ENCODE measurements at regions not wholly inside any gene's neighbourhood (a gene's known extent, or its start where the extent isn't known, plus 50 kb on each side); places are given as distances from the start of the nearest gene placed in this dataset.

DNA sequence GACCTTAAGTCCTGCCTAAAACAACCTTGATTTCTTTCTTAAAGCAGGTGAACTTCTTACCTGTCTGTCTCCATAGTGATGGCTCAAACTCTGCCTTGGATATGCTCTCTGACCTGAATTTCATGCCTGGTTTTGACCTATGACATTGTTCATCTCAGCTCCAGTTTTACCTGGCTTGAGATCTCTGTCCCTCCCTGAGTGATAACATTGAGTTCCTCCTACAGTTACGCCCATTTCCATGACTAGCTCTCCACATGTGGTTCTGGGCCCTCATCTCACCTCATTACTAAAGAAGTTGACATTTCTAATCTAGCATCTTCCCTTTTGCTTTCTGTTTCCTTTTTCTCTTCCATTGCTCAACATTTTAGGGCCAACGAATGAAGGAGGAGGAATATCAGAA, 233.1 kb downstream of the HHIPL2 start:
- TF ChIP-seq, protein P1, sequence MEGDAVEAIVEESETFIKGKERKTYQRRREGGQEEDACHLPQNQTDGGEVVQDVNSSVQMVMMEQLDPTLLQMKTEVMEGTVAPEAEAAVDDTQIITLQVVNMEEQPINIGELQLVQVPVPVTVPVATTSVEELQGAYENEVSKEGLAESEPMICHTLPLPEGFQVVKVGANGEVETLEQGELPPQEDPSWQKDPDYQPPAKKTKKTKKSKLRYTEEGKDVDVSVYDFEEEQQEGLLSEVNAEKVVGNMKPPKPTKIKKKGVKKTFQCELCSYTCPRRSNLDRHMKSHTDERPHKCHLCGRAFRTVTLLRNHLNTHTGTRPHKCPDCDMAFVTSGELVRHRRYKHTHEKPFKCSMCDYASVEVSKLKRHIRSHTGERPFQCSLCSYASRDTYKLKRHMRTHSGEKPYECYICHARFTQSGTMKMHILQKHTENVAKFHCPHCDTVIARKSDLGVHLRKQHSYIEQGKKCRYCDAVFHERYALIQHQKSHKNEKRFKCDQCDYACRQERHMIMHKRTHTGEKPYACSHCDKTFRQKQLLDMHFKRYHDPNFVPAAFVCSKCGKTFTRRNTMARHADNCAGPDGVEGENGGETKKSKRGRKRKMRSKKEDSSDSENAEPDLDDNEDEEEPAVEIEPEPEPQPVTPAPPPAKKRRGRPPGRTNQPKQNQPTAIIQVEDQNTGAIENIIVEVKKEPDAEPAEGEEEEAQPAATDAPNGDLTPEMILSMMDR (IDR thresholded peaks at IDR 0.05): no peak
- TF ChIP-seq POLR2A (IDR thresholded peaks at IDR 0.05): no peak

All from sigmoid colon (tissue), 3 donors.